ENCODE measurements at regions not wholly inside any gene's neighbourhood (a gene's known extent, or its start where the extent isn't known, plus 50 kb on each side); places are given as distances from the start of the nearest gene placed in this dataset.

DNA sequence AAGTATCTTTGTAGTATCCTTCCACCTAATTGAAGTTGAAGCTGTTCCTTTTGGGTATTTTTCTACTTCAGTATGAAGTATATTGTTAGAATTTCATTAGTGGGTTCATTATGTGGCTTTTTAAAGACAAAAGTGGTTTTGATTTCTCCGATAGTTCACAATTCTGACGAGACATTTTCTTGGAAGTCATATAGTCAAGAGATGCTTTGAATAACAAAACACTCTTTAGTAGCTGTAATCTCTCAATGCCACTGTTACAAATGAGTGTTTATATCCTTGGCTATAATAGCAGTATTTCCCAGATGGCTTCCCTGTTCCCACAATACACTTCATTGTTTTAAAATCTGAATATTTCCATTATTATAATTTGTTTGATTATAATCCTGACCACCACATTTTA lies 108.7 kb upstream of the F3 start:
- DNase-seq (no peak), FAIRE-seq (no peak)
- Histone ChIP-seq H3K9me3 (ENCODE audit: control insufficient read depth in 2 of 3, insufficient read depth in 1 of 3, low read length in 3 of 3) (no peaks in the 10 kb centered on the region), H3K27ac (ENCODE audit: low read depth in 2 of 2, low read length in 2 of 2) (no peak overlapping the region), H3K36me3 (ENCODE audit: control insufficient read depth in 2 of 3, insufficient read depth in 3 of 3, low read length in 3 of 3) (no peaks in the 10 kb centered on the region), H3K9ac (ENCODE audit: low read length in 3 of 3) (no peak overlapping the region), H3K27me3 (ENCODE audit: control insufficient read depth, insufficient read depth, low read length) (no peaks in the 10 kb centered on the region), H3K4me1 (ENCODE audit: control insufficient read depth in 2 of 3, insufficient read depth in 2 of 3, low read depth in 1 of 3, low read length in 3 of 3) (peaks cover 0 to 5% (median 0%) of the 10 kb centered on the region in 3 donors), H3K4me3 (ENCODE audit: low read length in 3 of 3) (no peak overlapping the region)
- TF ChIP-seq, protein P1, sequence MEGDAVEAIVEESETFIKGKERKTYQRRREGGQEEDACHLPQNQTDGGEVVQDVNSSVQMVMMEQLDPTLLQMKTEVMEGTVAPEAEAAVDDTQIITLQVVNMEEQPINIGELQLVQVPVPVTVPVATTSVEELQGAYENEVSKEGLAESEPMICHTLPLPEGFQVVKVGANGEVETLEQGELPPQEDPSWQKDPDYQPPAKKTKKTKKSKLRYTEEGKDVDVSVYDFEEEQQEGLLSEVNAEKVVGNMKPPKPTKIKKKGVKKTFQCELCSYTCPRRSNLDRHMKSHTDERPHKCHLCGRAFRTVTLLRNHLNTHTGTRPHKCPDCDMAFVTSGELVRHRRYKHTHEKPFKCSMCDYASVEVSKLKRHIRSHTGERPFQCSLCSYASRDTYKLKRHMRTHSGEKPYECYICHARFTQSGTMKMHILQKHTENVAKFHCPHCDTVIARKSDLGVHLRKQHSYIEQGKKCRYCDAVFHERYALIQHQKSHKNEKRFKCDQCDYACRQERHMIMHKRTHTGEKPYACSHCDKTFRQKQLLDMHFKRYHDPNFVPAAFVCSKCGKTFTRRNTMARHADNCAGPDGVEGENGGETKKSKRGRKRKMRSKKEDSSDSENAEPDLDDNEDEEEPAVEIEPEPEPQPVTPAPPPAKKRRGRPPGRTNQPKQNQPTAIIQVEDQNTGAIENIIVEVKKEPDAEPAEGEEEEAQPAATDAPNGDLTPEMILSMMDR (IDR thresholded peaks at IDR 0.05; ENCODE audit: borderline replicate concordance, extremely low read depth, insufficient read depth) = no peak
- intact Hi-C loops (cut with DNase I) = no loop called here

DNA sequence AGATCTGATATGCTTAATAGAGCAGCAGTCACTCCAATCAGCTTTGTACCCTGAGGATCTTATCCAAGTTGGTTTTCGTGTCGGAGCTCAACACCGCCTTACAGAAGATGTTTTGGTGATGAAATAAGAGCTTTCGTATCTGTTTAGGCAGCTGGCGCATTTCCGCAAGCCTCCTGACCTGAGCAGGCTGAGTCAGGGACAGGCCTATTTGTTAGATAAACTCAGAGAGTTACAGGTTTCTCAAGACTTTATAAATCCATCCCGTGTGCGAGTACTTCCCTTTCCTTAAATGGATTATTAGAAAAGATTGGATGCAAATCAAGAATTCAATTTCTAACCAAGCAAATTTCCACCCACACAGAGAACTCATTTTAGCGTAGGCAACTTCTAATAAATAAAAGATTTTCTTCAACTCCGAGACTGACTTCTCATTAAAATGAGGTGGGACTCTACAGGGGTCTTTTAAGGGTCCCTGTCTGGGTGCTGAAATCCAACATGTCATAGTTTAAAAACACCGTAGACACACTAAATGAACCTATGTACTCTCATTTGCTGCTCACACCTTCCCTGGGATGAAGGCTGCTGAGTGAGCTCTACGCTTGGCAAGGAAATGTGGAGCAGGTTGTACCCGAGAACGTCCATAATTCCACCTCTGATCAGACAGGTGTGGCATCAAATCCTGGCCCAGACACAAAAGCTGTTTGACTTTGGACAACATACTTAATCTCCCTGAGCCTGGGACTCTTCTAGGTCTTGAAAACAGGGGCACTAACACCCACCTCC lies 106.9 kb upstream of the F3 start:
- H3K9ac ChIP-seq (ENCODE audit: low read length in 3 of 3) = no peak overlapping the region
- FAIRE-seq (no peak), DNase-seq (peak in 4 of 5 donors; percentile 57 to 88 (median 71))
- intact Hi-C loops (cut with DNase I) = no loop called here
- H3K36me3 ChIP-seq (ENCODE audit: control insufficient read depth in 2 of 3, insufficient read depth in 3 of 3, low read length in 3 of 3) = no peaks in the 10 kb centered on the region
- TF ChIP-seq, protein P1 (IDR thresholded peaks at IDR 0.05; ENCODE audit: borderline replicate concordance, extremely low read depth, insufficient read depth) = no peak
- no peak overlapping the region for H3K27ac ChIP-seq (ENCODE audit: low read depth in 2 of 2, low read length in 2 of 2)
- peaks cover 0 to 4% (median 0%) of the 10 kb centered on the region in 3 donors for H3K4me1 ChIP-seq (ENCODE audit: control insufficient read depth in 2 of 3, insufficient read depth in 2 of 3, low read depth in 1 of 3, low read length in 3 of 3)
- H3K9me3 ChIP-seq (ENCODE audit: control insufficient read depth in 2 of 3, insufficient read depth in 1 of 3, low read length in 3 of 3) = no peaks in the 10 kb centered on the region
- H3K4me3 ChIP-seq (ENCODE audit: low read length in 3 of 3) = no peak overlapping the region
- H3K27me3 ChIP-seq (ENCODE audit: control insufficient read depth, insufficient read depth, low read length) = no peaks in the 10 kb centered on the region

DNA sequence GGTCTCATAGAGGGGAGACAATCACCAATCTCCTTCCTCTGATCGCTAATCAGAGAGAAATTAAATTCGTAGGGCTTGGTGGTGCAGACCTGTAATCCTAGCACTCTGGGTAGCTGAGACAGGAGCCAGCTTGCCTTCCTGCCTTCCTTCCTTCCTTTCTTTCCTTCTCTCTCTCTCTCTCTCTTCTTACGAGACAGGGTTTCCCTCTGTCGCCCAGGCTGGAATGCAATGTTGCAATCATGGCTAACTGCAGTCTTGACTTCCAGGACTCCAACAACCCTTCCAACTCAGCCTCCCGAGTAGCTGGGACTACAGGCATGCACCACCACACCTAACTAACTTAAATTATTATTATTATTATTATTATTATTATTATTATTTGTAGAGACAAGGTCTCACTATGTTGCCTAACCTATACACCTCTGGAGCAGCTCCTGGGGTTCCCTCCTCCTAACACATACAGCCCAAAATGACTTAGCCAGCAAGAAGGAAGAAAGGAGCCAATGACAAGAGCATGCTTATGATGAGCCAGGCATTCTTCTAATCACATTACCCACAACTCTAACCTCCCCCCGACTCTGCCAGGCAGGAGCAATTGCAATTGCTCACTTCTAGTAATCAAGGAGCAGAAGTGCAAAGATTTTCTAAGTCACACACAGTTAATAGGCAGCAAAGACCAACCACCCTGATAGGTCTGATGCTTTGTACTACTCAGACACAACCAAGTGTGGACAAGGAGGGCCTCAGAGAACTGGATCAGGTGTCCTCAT lies 105.4 kb upstream of the F3 start:
- DNase-seq = no peak
- no peak overlapping the region for H3K9ac ChIP-seq (ENCODE audit: low read length in 3 of 3)
- H3K4me1 ChIP-seq (ENCODE audit: control insufficient read depth in 2 of 3, insufficient read depth in 2 of 3, low read depth in 1 of 3, low read length in 3 of 3) = peaks cover 0 to 3% (median 0%) of the 10 kb centered on the region in 3 donors
- intact Hi-C loops (cut with DNase I) = no loop called here
- H3K27me3 ChIP-seq (ENCODE audit: control insufficient read depth, insufficient read depth, low read length) = no peaks in the 10 kb centered on the region
- no peak overlapping the region for H3K27ac ChIP-seq (ENCODE audit: low read depth in 2 of 2, low read length in 2 of 2)
- no peaks in the 10 kb centered on the region for H3K36me3 ChIP-seq (ENCODE audit: control insufficient read depth in 2 of 3, insufficient read depth in 3 of 3, low read length in 3 of 3)
- no peaks in the 10 kb centered on the region for H3K9me3 ChIP-seq (ENCODE audit: control insufficient read depth in 2 of 3, insufficient read depth in 1 of 3, low read length in 3 of 3)
- TF ChIP-seq, protein P1 (IDR thresholded peaks at IDR 0.05; ENCODE audit: borderline replicate concordance, extremely low read depth, insufficient read depth) = no peak
- no peak overlapping the region for H3K4me3 ChIP-seq (ENCODE audit: low read length in 3 of 3)
- FAIRE-seq = no peak

All from kidney (tissue), 13 donors.